Smooth muscle cell (in vitro differentiated cells): ENCODE measurements at regions not wholly inside any gene's neighbourhood (a gene's known extent, or its start where the extent isn't known, plus 50 kb on each side); places are given as distances from the start of the nearest gene placed in this dataset.
A peak's percentile ranks its signal among the peaks of the same experiment; 100 is the strongest.

ENCODE experiments used
- DNase-seq: peaks from one replicate; lab custom pipeline; 2025; ENCODE audit not compliant: unreplicated experiment; lab: John Stamatoyannopoulos, UW
- H2AFZ ChIP-seq: fragments of 200-600 bp; sonication (generic); 2 replicates; pipeline ENCODE4 v1.6.0; 2016; ENCODE audit warnings: antibody characterized with exemption, low read depth, mild to moderate bottlenecking
- H3F3A ChIP-seq: fragments of 200-600 bp; sonication (generic); 2 replicates; pipeline ENCODE4 v1.6.0; 2017; ENCODE audit warnings: antibody characterized with exemption, low read depth
- H3K27ac ChIP-seq: fragments of 200-600 bp; sonication (generic); 2 replicates; pipeline ENCODE4 v1.5.1; 2016; ENCODE audit warnings: low read depth, mild to moderate bottlenecking
- H3K27me3 ChIP-seq: fragments of 200-600 bp; sonication (generic); 2 replicates; pipeline ENCODE4 v1.6.1; 2016; ENCODE audit warnings: low read depth, mild to moderate bottlenecking
- H3K36me3 ChIP-seq: fragments of 200-600 bp; sonication (generic); 2 replicates; pipeline ENCODE4 v1.5.1; 2016; ENCODE audit warnings: low read depth
- H3K4me1 ChIP-seq: fragments of 200-600 bp; sonication (generic); 2 replicates; pipeline ENCODE4 v1.5.1; 2016; ENCODE audit warnings: low read depth
- H3K4me2 ChIP-seq: fragments of 200-600 bp; sonication (generic); 2 replicates; pipeline ENCODE4 v1.6.0; 2016; ENCODE audit warnings: mild to moderate bottlenecking
- H3K4me3 ChIP-seq: fragments of 200-600 bp; sonication (generic); 2 replicates; pipeline ENCODE4 v1.5.1; 2016; ENCODE audit warnings: mild to moderate bottlenecking
- H3K79me2 ChIP-seq: fragments of 200-600 bp; sonication (generic); 2 replicates; pipeline ENCODE4 v1.6.0; 2016; ENCODE audit warnings: low read depth, mild to moderate bottlenecking
- H3K9ac ChIP-seq: fragments of 200-600 bp; sonication (generic); 2 replicates; pipeline ENCODE4 v1.6.0; 2016; ENCODE audit warnings: low read depth
- H3K9me3 ChIP-seq: fragments of 200-600 bp; sonication (generic); replicated peaks from 2 replicates; pipeline ENCODE4 v1.5.1; 2016; ENCODE audit warnings: low read depth
- H4K20me1 ChIP-seq: fragments of 200-600 bp; sonication (generic); 2 replicates; pipeline ENCODE4 v1.6.0; 2016; ENCODE audit warnings: low read depth
- CTCF ChIP-seq: fragments of 200-600 bp; sonication (generic); IDR thresholded peaks from 2 replicates; pipeline ENCODE4 v1.5.1; 2017; ENCODE audit warnings: borderline replicate concordance, mild to moderate bottlenecking, antibody characterized with exemption; ENCODE audit not compliant: insufficient read depth, poor library complexity, severe bottlenecking
- WGBS: methylation state at CpG from one replicate; pipeline ENCODE4 v1.1.7; 2016; ENCODE audit warnings: low lambda C conversion rate; 5-methylcytosine and 5-hydroxymethylcytosine counted together

GRCh38 chr5:51644976-51645375 is 261.7 kb downstream of the ISL1 start:
- H3F3A ChIP-seq = no peaks in the 10 kb centered on the region
- no peak for DNase-seq
- WGBS = 90% methylated on average over 2 of the region's 2 CpGs
- TF ChIP-seq CTCF = no peak
- no peak overlapping the region for H2AFZ ChIP-seq
- H4K20me1 ChIP-seq = no peaks in the 10 kb centered on the region
- H3K4me2 ChIP-seq = no peak overlapping the region
- no peaks in the 10 kb centered on the region for H3K9me3 ChIP-seq
- no peaks in the 10 kb centered on the region for H3K79me2 ChIP-seq
- no peak overlapping the region for H3K27ac ChIP-seq
- no peaks in the 10 kb centered on the region for H3K36me3 ChIP-seq
- no peaks in the 10 kb centered on the region for H3K27me3 ChIP-seq
- no peaks in the 10 kb centered on the region for H3K4me1 ChIP-seq
- no peak overlapping the region for H3K4me3 ChIP-seq
- H3K9ac ChIP-seq = no peak overlapping the region

GRCh38 chr5:51646482-51646881 is 263.2 kb downstream of the ISL1 start:
- Histone ChIP-seq H3F3A (no peaks in the 10 kb centered on the region), H3K4me2 (no peak overlapping the region), H4K20me1 (no peaks in the 10 kb centered on the region), H3K9ac (no peak overlapping the region), H2AFZ (no peak overlapping the region), H3K4me1 (no peaks in the 10 kb centered on the region), H3K9me3 (no peaks in the 10 kb centered on the region), H3K27ac (no peak overlapping the region), H3K79me2 (no peaks in the 10 kb centered on the region), H3K36me3 (no peaks in the 10 kb centered on the region), H3K27me3 (no peaks in the 10 kb centered on the region), H3K4me3 (no peak overlapping the region)
- DNase-seq = no peak
- no peak for TF ChIP-seq CTCF

GRCh38 chr5:51650824-51651223 is 267.6 kb downstream of the ISL1 start:
- no peaks in the 10 kb centered on the region for H3K36me3 ChIP-seq
- H3F3A ChIP-seq = no peaks in the 10 kb centered on the region
- no peak overlapping the region for H3K27ac ChIP-seq
- H3K4me1 ChIP-seq = peaks cover 7% of the 10 kb centered on the region
- DNase-seq = no peak
- no peak overlapping the region for H3K4me3 ChIP-seq
- no peak for TF ChIP-seq CTCF
- no peaks in the 10 kb centered on the region for H4K20me1 ChIP-seq
- peak overlapping the region; percentile 41 for H2AFZ ChIP-seq
- H3K9ac ChIP-seq = no peak overlapping the region
- no peaks in the 10 kb centered on the region for H3K9me3 ChIP-seq
- H3K4me2 ChIP-seq = no peak overlapping the region
- H3K79me2 ChIP-seq = no peaks in the 10 kb centered on the region
- 78% methylated on average over 1 of the region's 1 CpG for WGBS
- no peaks in the 10 kb centered on the region for H3K27me3 ChIP-seq

GRCh38 chr5:51651476-51651875 is 268.2 kb downstream of the ISL1 start:
- Histone ChIP-seq H3K79me2 (no peaks in the 10 kb centered on the region), H3K9me3 (no peaks in the 10 kb centered on the region), H3K36me3 (no peaks in the 10 kb centered on the region), H4K20me1 (no peaks in the 10 kb centered on the region), H3K4me2 (no peak overlapping the region), H3K27me3 (no peaks in the 10 kb centered on the region), H3K4me3 (no peak overlapping the region), H3K9ac (no peak overlapping the region), H3F3A (no peaks in the 10 kb centered on the region), H2AFZ (peak overlapping the region; percentile 41), H3K27ac (peak overlapping the region; percentile 58), H3K4me1 (peaks cover 7% of the 10 kb centered on the region)
- 69% methylated on average over 2 of the region's 2 CpGs for WGBS
- no peak for TF ChIP-seq CTCF
- DNase-seq = no peak
